SK-N-SH (cell line): ENCODE measurements at regions not wholly inside any gene's neighbourhood (a gene's known extent, or its start where the extent isn't known, plus 50 kb on each side); places are given as distances from the start of the nearest gene placed in this dataset.

ENCODE experiments used
- CTCF ChIA-PET: fragments of 300-600, 350-600 bp; formaldehyde crosslinking; extraction: SDS; loops from one replicate; lab custom pipeline; 2021; lab: Yijun Ruan, JAX
- POLR2A ChIA-PET: fragments of 350-600 bp; sonication (Branson Sonifier 250); formaldehyde crosslinking; extraction: SDS; loops from one replicate; lab custom pipeline; 2020; ENCODE audit warnings: antibody characterized with exemption, inconsistent platforms; lab: Yijun Ruan, JAX
- DNase-seq: peaks from one replicate; pipeline ENCODE4 v3.0.0; 2012
- H2AFZ ChIP-seq: fragments of 200-600 bp; sonication (generic); 2 replicates; pipeline ENCODE4 v1.8.1; 2016; ENCODE audit warnings: antibody characterized with exemption, mild to moderate bottlenecking, low read depth
- H3F3A ChIP-seq: fragments of 200-600 bp; sonication (generic); replicated peaks from 2 replicates; pipeline ENCODE3; 2016; ENCODE audit warnings: antibody characterized with exemption, mild to moderate bottlenecking; ENCODE audit not compliant: insufficient read depth
- H3K27ac ChIP-seq, 2 experiments: fragments of 200-500 bp in 1 of 2; fragments of 200-600 bp in 1 of 2; sonication (Bioruptor generic) in 1 of 2; sonication (generic), shearing (Covaris generic) in 1 of 2; 2 replicates each; pipeline versions ENCODE4 v1.5.1 to v1.6.1; 2014 to 2016; ENCODE audit warnings: low read depth in 2 of 2, inconsistent platforms in 1 of 2, low read length in 1 of 2, mild to moderate bottlenecking in 1 of 2, mixed read lengths in 1 of 2
- H3K27me3 ChIP-seq: fragments of 200-600 bp; sonication (generic), shearing (Covaris generic); 2 replicates; pipeline ENCODE4 v1.6.1; 2016; ENCODE audit warnings: mixed run types; ENCODE audit not compliant: insufficient read depth
- H3K36me3 ChIP-seq, 2 experiments: fragments of 200-500 bp in 1 of 2; fragments of 200-600 bp in 1 of 2; sonication (Bioruptor generic) in 1 of 2; sonication (generic) in 1 of 2; replicated peaks in 1 of 2; 2 replicates each; pipeline versions ENCODE3 to v1.5.1; 2014 to 2016; ENCODE audit warnings: low read length in 1 of 2, mild to moderate bottlenecking in 1 of 2; ENCODE audit not compliant: insufficient read depth in 2 of 2, control insufficient read depth in 1 of 2
- H3K4me1 ChIP-seq, 2 experiments: fragments of 200-500 bp in 1 of 2; fragments of 200-600 bp in 1 of 2; sonication (Bioruptor generic) in 1 of 2; sonication (generic), shearing (Covaris generic) in 1 of 2; 2 replicates each; pipeline versions ENCODE4 v1.5.1 to v1.6.1; 2014 to 2016; ENCODE audit warnings: low read depth in 1 of 2, low read length in 1 of 2, mixed run types in 1 of 2; ENCODE audit not compliant: insufficient read depth in 2 of 2, control insufficient read depth in 1 of 2
- H3K4me2 ChIP-seq: fragments of 200-600 bp; sonication (generic), shearing (Covaris generic); 2 replicates; pipeline ENCODE4 v1.6.1; 2017; ENCODE audit warnings: mixed run types
- H3K4me3 ChIP-seq, 2 experiments: fragments of 200-500 bp in 1 of 2; fragments of 200-600 bp in 1 of 2; sonication (Bioruptor generic) in 1 of 2; sonication (generic), shearing (Covaris generic) in 1 of 2; 2 replicates each; pipeline versions ENCODE4 v1.5.1 to v1.8.1; 2014 to 2016; ENCODE audit warnings: low read depth in 2 of 2, inconsistent platforms in 1 of 2, low read length in 1 of 2, mild to moderate bottlenecking in 1 of 2, mixed read lengths in 1 of 2, moderate library complexity in 1 of 2
- H3K79me2 ChIP-seq: fragments of 200-600 bp; sonication (generic); 2 replicates; pipeline ENCODE4 v1.8.1; 2017; ENCODE audit warnings: mild to moderate bottlenecking; ENCODE audit not compliant: insufficient read depth
- H3K9ac ChIP-seq: fragments of 200-600 bp; sonication (generic); 2 replicates; pipeline ENCODE4 v1.6.1; 2017; ENCODE audit warnings: mixed run types
- H3K9me2 ChIP-seq: fragments of 200-600 bp; sonication (generic); 2 replicates; pipeline ENCODE4 v1.6.1; 2017; ENCODE audit warnings: mixed run types
- H3K9me3 ChIP-seq: fragments of 200-600 bp; sonication (generic); 2 replicates; pipeline ENCODE4 v1.6.1; 2017; ENCODE audit warnings: mixed run types, mild to moderate bottlenecking, moderate library complexity
- H4K20me1 ChIP-seq: fragments of 200-600 bp; sonication (generic); 2 replicates; pipeline ENCODE4 v1.6.1; 2017; ENCODE audit warnings: mild to moderate bottlenecking, mixed run types; ENCODE audit not compliant: insufficient read depth
- CHD2 ChIP-seq: fragments of 150-350 bp; IDR thresholded peaks from 2 replicates; pipeline ENCODE4 v1.6.1; 2018; ENCODE audit warnings: low read length; ENCODE audit not compliant: partially characterized antibody
- ELF1 ChIP-seq: IDR thresholded peaks from 2 replicates; pipeline ENCODE4 v1.4.0; 2012
- EZH2phosphoT487 ChIP-seq: fragments of 200-600 bp; sonication (generic); IDR thresholded peaks from 2 replicates; pipeline ENCODE4 v1.6.1; 2017; ENCODE audit warnings: low read depth, mixed run types, mild to moderate bottlenecking, antibody characterized with exemption, moderate library complexity, borderline replicate concordance
- FOXJ3 ChIP-seq: sonication (generic); formaldehyde crosslinking; IDR thresholded peaks from 2 replicates; pipeline ENCODE4 v1.5.1; 2020; ENCODE audit warnings: mild to moderate bottlenecking, missing genetic modification reagents
- GABPA ChIP-seq: IDR thresholded peaks from 2 replicates; pipeline ENCODE4 v1.4.0; 2012; ENCODE audit warnings: low read depth, mild to moderate bottlenecking
- GATA2 ChIP-seq: sonication (generic); formaldehyde crosslinking; IDR thresholded peaks from 2 replicates; pipeline ENCODE4 v1.5.0; 2020; ENCODE audit warnings: mild to moderate bottlenecking, missing genetic modification reagents
- IRF3 ChIP-seq: fragments of 150-350 bp; IDR thresholded peaks from 2 replicates; pipeline ENCODE4 v1.6.1; 2016; ENCODE audit warnings: mild to moderate bottlenecking, low read depth, low read length
- MEF2A ChIP-seq: IDR thresholded peaks from 2 replicates; pipeline ENCODE4 v1.4.0; 2012; ENCODE audit warnings: low read depth, borderline replicate concordance
- MXI1 ChIP-seq: IDR thresholded peaks from 2 replicates; pipeline ENCODE4 v1.6.1; 2012; ENCODE audit warnings: mild to moderate bottlenecking, low read depth, low read length, improper control_type of control experiment
- POLR2AphosphoS5 ChIP-seq: IDR thresholded peaks from 2 replicates; pipeline ENCODE4 v1.6.1; 2012; ENCODE audit warnings: low read depth, low read length
- REST ChIP-seq: IDR thresholded peaks from 2 replicates; pipeline ENCODE4 v1.6.1; 2012; ENCODE audit warnings: mild to moderate bottlenecking, low read depth, low read length, moderate library complexity
- RFX5 ChIP-seq: IDR thresholded peaks from 2 replicates; pipeline ENCODE4 v1.6.1; 2012; ENCODE audit warnings: mild to moderate bottlenecking, improper control_type of control experiment, low read length
- SIN3A ChIP-seq: IDR thresholded peaks from 2 replicates; pipeline ENCODE4 v1.6.1; 2012; ENCODE audit warnings: low read depth, mild to moderate bottlenecking, low read length, moderate library complexity, borderline replicate concordance
- SMC3 ChIP-seq: IDR thresholded peaks from 2 replicates; pipeline ENCODE4 v1.6.1; 2012; ENCODE audit warnings: low read depth, low read length, improper control_type of control experiment
- TAF1 ChIP-seq: IDR thresholded peaks from 2 replicates; pipeline ENCODE4 v1.6.1; 2012; ENCODE audit warnings: low read depth, mild to moderate bottlenecking, low read length, moderate library complexity, borderline replicate concordance
- TEAD4 ChIP-seq: IDR thresholded peaks from 2 replicates; pipeline ENCODE4 v1.4.0; 2012; ENCODE audit warnings: mild to moderate bottlenecking, borderline replicate concordance; ENCODE audit not compliant: insufficient read depth
- YY1 ChIP-seq: IDR thresholded peaks from 2 replicates; pipeline ENCODE4 v1.4.0; 2012; ENCODE audit warnings: low read depth, mild to moderate bottlenecking
- WGBS: methylation state at CpG from one replicate; pipeline ENCODE4 v1.1.6; 2017; ENCODE audit warnings: low lambda C conversion rate; 5-methylcytosine and 5-hydroxymethylcytosine counted together

- Histone ChIP-seq H3K36me3 (no peaks in the 10 kb centered on the region), H3K79me2 (no peaks in the 10 kb centered on the region), H4K20me1 (no peaks in the 10 kb centered on the region), H3K9me2 (no peaks in the 10 kb centered on the region), H3F3A (no peaks in the 10 kb centered on the region), H3K27ac (no peak overlapping the region), H2AFZ (no peak overlapping the region), H3K4me1 (no peaks in the 10 kb centered on the region), H3K4me2 (no peak overlapping the region), H3K9ac (no peak overlapping the region), H3K27me3 (peaks cover 65% of the 10 kb centered on the region), H3K4me3 (no peak overlapping the region), H3K9me3 (no peaks in the 10 kb centered on the region)
- no peak for DNase-seq
- CTCF ChIA-PET = no interaction called here
- TF ChIP-seq CHD2 (no peak), RFX5 (no peak), POLR2AphosphoS5 (no peak), MEF2A (no peak), MXI1 (no peak), FOXJ3 (CRISPR knock-in tag) (no peak), IRF3 (no peak), SMC3 (no peak), REST (no peak), SIN3A (no peak), GABPA (no peak), YY1 (no peak), TAF1 (no peak), GATA2 (CRISPR knock-in tag) (no peak), EZH2phosphoT487 (no peak), TEAD4 (no peak), ELF1 (no peak)
- 11% methylated on average over 4 of the region's 4 CpGs for WGBS
- POLR2A ChIA-PET = no interaction called here
These were observed 57.6 kb upstream of the CTDP1 start for GRCh38 chr18:79622004-79622403.
